ENCODE measurements at regions not wholly inside any gene's neighbourhood (a gene's known extent, or its start where the extent isn't known, plus 50 kb on each side); places are given as distances from the start of the nearest gene placed in this dataset.

DNA sequence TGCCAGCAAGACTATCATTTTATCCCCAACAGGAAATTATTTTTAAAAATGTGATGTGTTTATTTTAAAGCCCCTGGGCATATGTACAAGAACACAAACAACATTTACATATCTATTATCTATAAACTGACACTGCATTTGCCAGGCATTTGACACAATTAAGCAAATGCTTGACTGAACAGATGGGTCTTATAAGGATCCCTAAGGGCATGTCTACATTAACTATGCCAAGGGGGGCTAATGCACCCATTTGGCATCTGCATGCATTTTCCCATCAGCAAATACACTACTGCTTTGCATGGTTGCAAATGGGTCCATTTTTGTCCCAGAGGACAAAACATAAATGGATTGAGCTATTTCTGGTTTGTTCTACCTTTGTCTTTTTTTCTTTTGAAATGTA, 884.8 kb upstream of the B3GALT2 start:
- BruUV-seq (replicated peaks): no TSS peak
- ChIA-PET CTCF (no interaction called here), POLR2A (ENCODE audit: unreplicated experiment) (interaction anchor here (0.5 kb wide), 1 partner anchor 18 kb away, joined by 11 read pairs; no protein-coding TSS in a partner anchor)
- H2AFZ ChIP-seq: no peak overlapping the region
- H4K20me1 ChIP-seq (ENCODE audit: insufficient read depth): no peaks in the 10 kb centered on the region
- no peak overlapping the region for H3K4me2 ChIP-seq
- DNase-seq: no peak
- no peak for TF ChIP-seq EZH2 (IDR thresholded peaks at IDR 0.05; ENCODE audit: low read depth)
- TF ChIP-seq, protein P1, sequence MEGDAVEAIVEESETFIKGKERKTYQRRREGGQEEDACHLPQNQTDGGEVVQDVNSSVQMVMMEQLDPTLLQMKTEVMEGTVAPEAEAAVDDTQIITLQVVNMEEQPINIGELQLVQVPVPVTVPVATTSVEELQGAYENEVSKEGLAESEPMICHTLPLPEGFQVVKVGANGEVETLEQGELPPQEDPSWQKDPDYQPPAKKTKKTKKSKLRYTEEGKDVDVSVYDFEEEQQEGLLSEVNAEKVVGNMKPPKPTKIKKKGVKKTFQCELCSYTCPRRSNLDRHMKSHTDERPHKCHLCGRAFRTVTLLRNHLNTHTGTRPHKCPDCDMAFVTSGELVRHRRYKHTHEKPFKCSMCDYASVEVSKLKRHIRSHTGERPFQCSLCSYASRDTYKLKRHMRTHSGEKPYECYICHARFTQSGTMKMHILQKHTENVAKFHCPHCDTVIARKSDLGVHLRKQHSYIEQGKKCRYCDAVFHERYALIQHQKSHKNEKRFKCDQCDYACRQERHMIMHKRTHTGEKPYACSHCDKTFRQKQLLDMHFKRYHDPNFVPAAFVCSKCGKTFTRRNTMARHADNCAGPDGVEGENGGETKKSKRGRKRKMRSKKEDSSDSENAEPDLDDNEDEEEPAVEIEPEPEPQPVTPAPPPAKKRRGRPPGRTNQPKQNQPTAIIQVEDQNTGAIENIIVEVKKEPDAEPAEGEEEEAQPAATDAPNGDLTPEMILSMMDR (conservative IDR thresholded peaks at IDR 0.05): no peak
- no peak overlapping the region for H3K27ac ChIP-seq
- no peaks in the 10 kb centered on the region for H3K27me3 ChIP-seq (ENCODE audit: insufficient read depth, low read depth)
- H3K36me3 ChIP-seq (ENCODE audit: low read depth): no peaks in the 10 kb centered on the region
- no peaks in the 10 kb centered on the region for H3K79me2 ChIP-seq (ENCODE audit: low read depth)
- no peak overlapping the region for H3K4me3 ChIP-seq
- H3K9me3 ChIP-seq (ENCODE audit: insufficient read depth, low read depth): no peaks in the 10 kb centered on the region
- no peaks in the 10 kb centered on the region for H3K4me1 ChIP-seq (replicated peaks; ENCODE audit: insufficient read depth)
- intact Hi-C loops (cut with micrococcal nuclease; ENCODE audit: unreplicated experiment): no loop called here
- no peaks in the 10 kb centered on the region for H3K9me2 ChIP-seq (ENCODE audit: insufficient read depth)
- no peaks in the 10 kb centered on the region for H3F3A ChIP-seq (ENCODE audit: insufficient read depth, low read depth)

DNA sequence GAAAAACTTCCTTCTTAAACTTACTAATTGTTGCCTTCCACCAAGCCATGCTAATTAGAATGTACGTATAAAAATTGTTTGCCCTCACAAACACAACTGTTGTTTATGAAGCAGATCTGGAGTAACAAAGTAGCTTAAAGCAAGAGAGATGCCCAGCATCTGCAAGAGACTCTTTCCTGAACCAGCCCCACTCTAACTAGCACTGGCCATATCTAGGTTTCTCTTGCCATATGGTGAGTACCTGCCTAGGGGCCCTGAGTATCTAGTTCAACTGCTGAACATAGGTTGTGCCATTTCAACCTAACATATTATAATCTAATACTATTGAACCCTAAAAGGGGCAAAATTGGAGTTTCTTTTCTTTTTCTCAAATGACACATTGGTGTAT, 883.4 kb upstream of the B3GALT2 start:
- Histone ChIP-seq H3K9me2 (ENCODE audit: insufficient read depth) (no peaks in the 10 kb centered on the region), H3F3A (ENCODE audit: insufficient read depth, low read depth) (no peaks in the 10 kb centered on the region), H4K20me1 (ENCODE audit: insufficient read depth) (no peaks in the 10 kb centered on the region), H3K79me2 (ENCODE audit: low read depth) (no peaks in the 10 kb centered on the region), H3K4me2 (no peak overlapping the region), H3K27me3 (ENCODE audit: insufficient read depth, low read depth) (no peaks in the 10 kb centered on the region), H3K4me1 (replicated peaks; ENCODE audit: insufficient read depth) (no peaks in the 10 kb centered on the region), H3K27ac (no peak overlapping the region), H3K9me3 (ENCODE audit: insufficient read depth, low read depth) (no peaks in the 10 kb centered on the region), H2AFZ (no peak overlapping the region), H3K36me3 (ENCODE audit: low read depth) (no peaks in the 10 kb centered on the region), H3K4me3 (no peak overlapping the region)
- intact Hi-C loops (cut with micrococcal nuclease; ENCODE audit: unreplicated experiment): no loop called here
- CTCF ChIA-PET: no interaction called here
- TF ChIP-seq, protein P1 (conservative IDR thresholded peaks at IDR 0.05): no peak
- TF ChIP-seq EZH2 (IDR thresholded peaks at IDR 0.05; ENCODE audit: low read depth): no peak
- POLR2A ChIA-PET (ENCODE audit: unreplicated experiment): no interaction called here
- no peak for DNase-seq
- no TSS peak for BruUV-seq (replicated peaks)

DNA sequence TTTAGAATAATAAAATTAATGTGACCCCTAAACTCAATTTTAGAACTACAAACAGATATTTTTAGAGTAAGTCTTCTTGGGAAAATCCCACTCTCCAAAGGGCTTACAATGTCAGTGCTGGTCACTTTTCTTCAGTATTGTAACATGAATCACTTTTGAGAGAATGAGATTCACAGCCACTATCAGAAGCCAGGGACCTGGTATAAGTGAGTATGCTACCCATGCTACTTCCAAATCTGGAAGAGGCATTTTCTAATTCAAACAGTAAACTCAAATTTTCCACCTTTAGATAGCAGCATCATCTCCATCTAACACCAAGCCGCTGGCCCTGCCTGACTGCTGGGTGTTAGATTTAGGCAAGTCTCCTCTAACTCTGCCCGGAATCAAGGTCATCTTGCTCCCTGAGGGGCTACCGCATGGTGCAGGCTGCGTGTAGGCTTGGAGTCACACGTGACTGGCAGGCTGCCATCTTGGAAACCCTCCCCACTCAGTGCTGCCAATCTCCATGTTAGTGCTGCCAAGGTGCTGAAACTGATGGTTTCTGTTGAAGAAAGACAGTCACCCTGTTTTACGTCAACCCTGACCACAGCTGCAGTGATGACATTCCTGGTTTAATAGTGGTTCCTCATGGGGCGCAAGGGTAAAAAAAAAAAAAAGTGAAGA, 882.9 kb upstream of the B3GALT2 start:
- ChIA-PET POLR2A (ENCODE audit: unreplicated experiment) (no interaction called here), CTCF (no interaction called here)
- no TSS peak for BruUV-seq (replicated peaks)
- no peak for TF ChIP-seq EZH2 (IDR thresholded peaks at IDR 0.05; ENCODE audit: low read depth)
- TF ChIP-seq, protein P1 (conservative IDR thresholded peaks at IDR 0.05): no peak
- DNase-seq: no peak
- no peaks in the 10 kb centered on the region for H3K36me3 ChIP-seq (ENCODE audit: low read depth)
- intact Hi-C loops (cut with micrococcal nuclease; ENCODE audit: unreplicated experiment): no loop called here
- no peak overlapping the region for H3K4me2 ChIP-seq
- no peak overlapping the region for H3K4me3 ChIP-seq
- H3K79me2 ChIP-seq (ENCODE audit: low read depth): no peaks in the 10 kb centered on the region
- H3K4me1 ChIP-seq (replicated peaks; ENCODE audit: insufficient read depth): no peaks in the 10 kb centered on the region
- no peak overlapping the region for H3K27ac ChIP-seq
- H3K9me2 ChIP-seq (ENCODE audit: insufficient read depth): no peaks in the 10 kb centered on the region
- no peaks in the 10 kb centered on the region for H3K27me3 ChIP-seq (ENCODE audit: insufficient read depth, low read depth)
- no peak overlapping the region for H2AFZ ChIP-seq
- H3F3A ChIP-seq (ENCODE audit: insufficient read depth, low read depth): no peaks in the 10 kb centered on the region
- H4K20me1 ChIP-seq (ENCODE audit: insufficient read depth): no peaks in the 10 kb centered on the region
- H3K9me3 ChIP-seq (ENCODE audit: insufficient read depth, low read depth): no peaks in the 10 kb centered on the region

Data from PC-9 (cell line).